ENCODE measurements at regions not wholly inside any gene's neighbourhood (a gene's known extent, or its start where the extent isn't known, plus 50 kb on each side); places are given as distances from the start of the nearest gene placed in this dataset.

- Mint-ChIP-seq H3K9me3 (peaks cover 0 to 19% (median 5%) of the 10 kb centered on the region in 9 donors), H3K4me1 (no peaks in the 10 kb centered on the region), H3K4me3 (no peak overlapping the region), H3K36me3 (peaks cover 0 to 5% (median 0%) of the 10 kb centered on the region in 3 donors), H3K27me3 (no peaks in the 10 kb centered on the region), H3K27ac (no peak overlapping the region)
- POLR2A ChIA-PET, result no interaction called here
- no peak for DNase-seq
- no peak for ATAC-seq
Measured at GRCh38 chr4:66842724-66843088, 702.6 kb downstream of the CENPC start.

DNA sequence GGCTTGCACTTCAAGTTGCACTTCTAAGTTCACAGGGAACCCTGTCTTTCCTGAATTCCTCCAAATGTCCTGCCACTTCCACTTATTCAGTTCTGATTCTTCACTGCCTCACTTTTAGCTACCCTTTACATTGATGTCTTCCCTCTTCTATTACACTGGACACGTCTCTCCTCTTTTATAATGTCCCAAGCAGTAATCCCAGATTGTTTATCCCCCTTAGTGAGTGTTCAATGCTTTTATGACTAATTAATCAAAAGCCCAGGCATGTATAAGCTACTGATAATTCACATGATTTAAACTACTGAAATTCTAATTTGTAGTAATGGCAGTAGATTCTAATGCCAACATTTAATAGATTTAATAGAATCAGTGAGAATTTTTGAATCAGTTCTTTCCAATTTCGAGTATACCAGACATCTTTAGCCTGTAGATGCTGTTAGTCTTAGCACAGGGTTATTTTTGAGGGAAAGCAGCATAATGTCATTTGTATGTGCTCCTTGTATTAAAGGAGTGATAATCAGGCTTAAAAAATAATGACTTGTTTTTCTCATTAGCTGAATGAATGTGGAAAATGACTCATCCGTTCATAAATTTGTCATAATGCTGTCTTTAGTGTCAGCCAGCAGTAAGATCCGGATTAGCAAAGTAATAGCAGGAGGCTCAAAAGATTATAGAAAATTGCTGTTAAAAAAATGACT lies 703.1 kb downstream of the CENPC start:
- Mint-ChIP-seq H3K4me1 (no peaks in the 10 kb centered on the region), H3K9me3 (peaks cover 0 to 19% (median 5%) of the 10 kb centered on the region in 9 donors), H3K36me3 (peaks cover 0 to 5% (median 0%) of the 10 kb centered on the region in 3 donors), H3K27ac (no peak overlapping the region), H3K4me3 (no peak overlapping the region), H3K27me3 (no peaks in the 10 kb centered on the region)
- POLR2A ChIA-PET, result no interaction called here
- no peak for ATAC-seq
- DNase-seq, result no peak

DNA sequence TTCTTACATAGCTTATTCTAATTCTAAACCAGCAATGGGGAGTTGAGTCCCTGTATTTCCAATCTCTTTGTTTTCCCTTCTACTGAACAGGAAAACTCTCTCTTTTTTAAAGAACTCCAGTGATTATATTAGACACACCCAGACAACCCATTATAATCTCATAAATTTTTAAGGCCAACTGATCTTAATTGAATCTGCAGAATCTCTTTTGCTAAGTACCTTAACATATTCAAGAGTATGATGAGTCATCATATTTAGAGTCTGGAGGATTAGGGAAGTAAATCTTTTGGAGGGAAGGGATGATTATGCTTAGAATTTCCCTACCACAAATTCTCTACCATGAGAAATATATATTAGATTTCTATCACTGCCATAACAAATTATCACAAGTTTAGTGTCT lies 705.1 kb downstream of the CENPC start:
- Mint-ChIP-seq H3K4me3 (no peak overlapping the region), H3K36me3 (peaks cover 0 to 5% (median 0%) of the 10 kb centered on the region in 3 donors), H3K27me3 (no peaks in the 10 kb centered on the region), H3K27ac (no peak overlapping the region), H3K4me1 (no peaks in the 10 kb centered on the region), H3K9me3 (peaks cover 0 to 19% (median 5%) of the 10 kb centered on the region in 9 donors)
- POLR2A ChIA-PET, result no interaction called here
- ATAC-seq (no peak), DNase-seq (no peak)

DNA sequence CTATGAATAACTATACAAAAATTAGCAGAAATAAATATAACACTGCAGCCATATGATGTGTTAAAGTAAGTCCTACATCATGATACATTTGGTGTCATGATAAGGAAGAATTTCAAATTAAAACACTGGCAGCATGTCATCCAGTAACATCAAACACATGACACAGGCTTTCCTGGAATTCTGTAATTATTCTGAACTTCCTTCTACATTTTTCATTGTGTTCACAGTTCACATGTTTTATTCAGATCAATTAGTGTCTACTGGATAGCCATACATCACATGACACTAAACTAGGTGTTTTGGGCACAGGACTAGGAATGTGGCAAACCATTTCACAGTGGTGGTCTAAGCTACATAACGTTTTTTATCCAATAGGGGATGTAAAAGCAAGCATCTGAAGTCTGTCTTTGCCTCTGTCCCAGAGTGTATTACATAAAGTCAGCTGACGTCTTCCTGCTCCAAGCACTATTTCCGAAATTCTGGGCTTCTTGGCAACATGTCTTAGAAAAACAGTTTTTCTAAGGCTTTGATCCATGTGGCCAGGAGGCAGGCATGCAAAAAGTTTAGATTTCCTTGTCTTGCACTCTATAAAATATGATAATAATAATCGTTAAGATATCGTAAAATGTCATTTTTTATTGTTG lies 707.9 kb downstream of the CENPC start:
- Mint-ChIP-seq H3K27me3 (no peaks in the 10 kb centered on the region), H3K9me3 (peaks cover 0 to 17% (median 4%) of the 10 kb centered on the region in 9 donors), H3K27ac (no peak overlapping the region), H3K4me3 (no peak overlapping the region), H3K36me3 (peaks cover 0 to 4% (median 0%) of the 10 kb centered on the region in 3 donors), H3K4me1 (no peaks in the 10 kb centered on the region)
- no peak for DNase-seq
- POLR2A ChIA-PET, result no interaction called here
- ATAC-seq, result no peak

- Mint-ChIP-seq H3K36me3 (no peaks in the 10 kb centered on the region), H3K4me3 (no peak overlapping the region), H3K9me3 (peaks cover 0 to 37% (median 5%) of the 10 kb centered on the region in 9 donors), H3K27ac (no peak overlapping the region), H3K4me1 (no peaks in the 10 kb centered on the region), H3K27me3 (no peaks in the 10 kb centered on the region)
- DNase-seq (no peak), ATAC-seq (no peak)
- POLR2A ChIA-PET, result no interaction called here
Measured at GRCh38 chr4:66829310-66829709, 716.0 kb downstream of the CENPC start.

- H3K4me3 Mint-ChIP-seq, result no peak overlapping the region
- no peak for DNase-seq
- no peak for ATAC-seq
- POLR2A ChIA-PET, result no interaction called here
- peaks cover 1 to 12% (median 5%) of the 10 kb centered on the region in 9 donors for H3K9me3 Mint-ChIP-seq
- no peaks in the 10 kb centered on the region for H3K4me1 Mint-ChIP-seq
- no peak overlapping the region for H3K27ac Mint-ChIP-seq
- no peaks in the 10 kb centered on the region for H3K36me3 Mint-ChIP-seq
- H3K27me3 Mint-ChIP-seq, result no peaks in the 10 kb centered on the region
Measured at GRCh38 chr4:66820681-66821080, 724.6 kb downstream of the CENPC start.

GRCh38 chr4:66814277-66814676 lies 731.0 kb downstream of the CENPC start:
- no peak for DNase-seq
- H3K4me3 Mint-ChIP-seq, result no peak overlapping the region
- no peak for ATAC-seq
- H3K36me3 Mint-ChIP-seq, result no peaks in the 10 kb centered on the region
- POLR2A ChIA-PET, result no interaction called here
- no peak overlapping the region for H3K27ac Mint-ChIP-seq
- no peaks in the 10 kb centered on the region for H3K27me3 Mint-ChIP-seq
- no peaks in the 10 kb centered on the region for H3K4me1 Mint-ChIP-seq
- peaks cover 0 to 12% (median 0%) of the 10 kb centered on the region in 9 donors for H3K9me3 Mint-ChIP-seq

GRCh38 chr4:66805582-66805981 lies 739.7 kb downstream of the CENPC start:
- no peak overlapping the region for H3K4me3 Mint-ChIP-seq
- H3K36me3 Mint-ChIP-seq, result no peaks in the 10 kb centered on the region
- no peak overlapping the region for H3K27ac Mint-ChIP-seq
- no peaks in the 10 kb centered on the region for H3K27me3 Mint-ChIP-seq
- ATAC-seq (no peak), DNase-seq (no peak)
- peaks cover 0 to 6% (median 0%) of the 10 kb centered on the region in 9 donors for H3K9me3 Mint-ChIP-seq
- no peaks in the 10 kb centered on the region for H3K4me1 Mint-ChIP-seq
- POLR2A ChIA-PET, result no interaction called here

DNA sequence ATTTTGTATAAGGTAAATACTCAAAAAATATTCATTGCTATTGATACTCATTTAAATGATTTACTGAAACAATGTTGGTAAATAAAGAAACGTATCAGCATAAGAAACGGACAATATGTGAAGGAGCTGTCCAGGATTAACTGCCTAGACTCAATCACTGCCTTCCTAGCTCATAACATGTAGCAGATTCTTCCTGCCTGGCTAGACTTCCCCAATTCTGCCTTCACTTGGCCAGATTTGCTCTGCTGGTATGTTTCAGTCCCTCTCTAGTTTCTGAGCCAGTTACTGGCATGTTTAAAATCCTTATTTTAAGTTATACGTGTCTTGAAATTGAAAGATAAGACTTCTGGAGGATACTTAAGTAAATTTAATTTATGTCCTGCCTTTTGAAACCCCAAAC lies 740.3 kb downstream of the CENPC start:
- ATAC-seq (no peak), DNase-seq (no peak)
- H3K4me3 Mint-ChIP-seq, result no peak overlapping the region
- no peaks in the 10 kb centered on the region for H3K4me1 Mint-ChIP-seq
- no peaks in the 10 kb centered on the region for H3K36me3 Mint-ChIP-seq
- no peak overlapping the region for H3K27ac Mint-ChIP-seq
- H3K9me3 Mint-ChIP-seq, result peaks cover 0 to 6% (median 0%) of the 10 kb centered on the region in 9 donors
- no peaks in the 10 kb centered on the region for H3K27me3 Mint-ChIP-seq
- POLR2A ChIA-PET, result no interaction called here

GRCh38 chr4:66797608-66798007 lies 747.7 kb downstream of the CENPC start:
- ATAC-seq (no peak), DNase-seq (no peak)
- H3K4me3 Mint-ChIP-seq, result no peak overlapping the region
- peaks cover 0 to 5% (median 1%) of the 10 kb centered on the region in 9 donors for H3K9me3 Mint-ChIP-seq
- H3K27ac Mint-ChIP-seq, result no peak overlapping the region
- H3K36me3 Mint-ChIP-seq, result no peaks in the 10 kb centered on the region
- H3K27me3 Mint-ChIP-seq, result no peaks in the 10 kb centered on the region
- POLR2A ChIA-PET, result no interaction called here
- no peaks in the 10 kb centered on the region for H3K4me1 Mint-ChIP-seq

- no peak for DNase-seq
- Mint-ChIP-seq H3K27ac (no peak overlapping the region), H3K9me3 (peaks cover 0 to 19% (median 2%) of the 10 kb centered on the region in 9 donors), H3K4me1 (no peaks in the 10 kb centered on the region), H3K36me3 (no peaks in the 10 kb centered on the region), H3K27me3 (no peaks in the 10 kb centered on the region), H3K4me3 (no peak overlapping the region)
- POLR2A ChIA-PET, result no interaction called here
- ATAC-seq, result no peak
Measured at GRCh38 chr4:66795724-66796123, 749.6 kb downstream of the CENPC start.

- POLR2A ChIA-PET, result interaction anchor here (0.6 kb wide), 1 partner anchor 406 kb away, joined by 3 read pairs; no protein-coding TSS in a partner anchor
- Mint-ChIP-seq H3K27ac (no peak overlapping the region), H3K27me3 (no peaks in the 10 kb centered on the region), H3K4me1 (no peaks in the 10 kb centered on the region), H3K9me3 (peaks cover 0 to 19% (median 3%) of the 10 kb centered on the region in 9 donors), H3K4me3 (no peak overlapping the region), H3K36me3 (no peaks in the 10 kb centered on the region)
- DNase-seq (no peak), ATAC-seq (no peak)
Measured at GRCh38 chr4:66794390-66795034, 750.8 kb downstream of the CENPC start.

DNA sequence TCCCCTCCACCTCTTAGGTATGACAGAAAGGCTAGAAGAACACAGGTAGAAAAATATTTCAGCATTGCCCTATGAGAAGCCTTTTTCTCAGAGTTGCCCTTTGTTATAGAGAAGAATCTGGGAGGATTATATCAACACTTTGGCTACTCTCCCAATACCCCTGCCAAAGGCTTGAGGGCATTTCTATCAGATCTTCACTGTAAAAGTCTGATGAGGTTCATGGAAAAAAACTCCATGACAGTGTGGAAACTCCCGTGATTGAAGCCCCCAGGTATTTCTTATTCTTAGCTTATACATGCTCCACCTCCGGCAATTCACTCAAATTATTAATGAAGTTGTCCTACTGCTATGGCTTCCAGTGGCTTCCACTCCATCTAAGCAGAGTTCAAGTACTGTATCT lies 753.6 kb downstream of the CENPC start:
- peaks cover 0 to 19% (median 1%) of the 10 kb centered on the region in 9 donors for H3K9me3 Mint-ChIP-seq
- H3K36me3 Mint-ChIP-seq, result no peaks in the 10 kb centered on the region
- POLR2A ChIA-PET, result no interaction called here
- no peaks in the 10 kb centered on the region for H3K27me3 Mint-ChIP-seq
- no peaks in the 10 kb centered on the region for H3K4me1 Mint-ChIP-seq
- DNase-seq (no peak), ATAC-seq (no peak)
- no peak overlapping the region for H3K4me3 Mint-ChIP-seq
- no peak overlapping the region for H3K27ac Mint-ChIP-seq

Measured in naive thymus-derived CD8-positive, alpha-beta T cell (primary cell).